Skeletal muscle tissue (tissue), 3 donors: ENCODE measurements at regions not wholly inside any gene's neighbourhood (a gene's known extent, or its start where the extent isn't known, plus 50 kb on each side); places are given as distances from the start of the nearest gene placed in this dataset.
"Not testable (repeated sequence)": the region's sequence is repeated elsewhere in the genome, so short reads cannot be mapped to it uniquely, and the experiment has no call there.

Experiments used
- H3K27ac ChIP-seq: one replicate; pipeline ENCODE4 v1.7.0; 2013; ENCODE audit warnings: mild to moderate bottlenecking, low read depth, low read length, inconsistent platforms
- H3K27me3 ChIP-seq, 3 donors: one replicate each; pipeline ENCODE4 v1.7.0; 2013; ENCODE audit warnings: low read length in 3 of 3; ENCODE audit not compliant: control insufficient read depth in 3 of 3, insufficient read depth in 3 of 3
- H3K36me3 ChIP-seq, 3 donors: one replicate each; pipeline ENCODE4 v1.7.0; 2013; ENCODE audit warnings: low read length in 3 of 3; ENCODE audit not compliant: control insufficient read depth in 3 of 3, insufficient read depth in 3 of 3
- H3K4me1 ChIP-seq, 3 donors: one replicate each; pipeline ENCODE4 v1.7.0; 2013; ENCODE audit warnings: low read length in 3 of 3, mild to moderate bottlenecking in 3 of 3; ENCODE audit not compliant: control insufficient read depth in 3 of 3, insufficient read depth in 3 of 3
- H3K4me3 ChIP-seq, 3 donors: one replicate each; pipeline ENCODE4 v1.7.0; 2013; ENCODE audit warnings: low read length in 3 of 3
- H3K9ac ChIP-seq, 3 donors: one replicate each; pipeline ENCODE4 v1.7.0; 2013; ENCODE audit warnings: low read length in 3 of 3, mild to moderate bottlenecking in 3 of 3, moderate library complexity in 2 of 3, low read depth in 1 of 3
- H3K9me3 ChIP-seq, 3 donors: one replicate each; pipeline ENCODE4 v1.7.0; 2013; ENCODE audit warnings: low read length in 3 of 3; ENCODE audit not compliant: control insufficient read depth in 3 of 3
- donor health status: Osteomylitis.

- Histone ChIP-seq H3K27ac (no peak overlapping the region), H3K36me3 (peaks cover 0 to 2% (median 0%) of the 10 kb centered on the region in 3 donors), H3K4me1 (peaks cover 0 to 8% (median 2%) of the 10 kb centered on the region in 3 donors), H3K27me3 (no peaks in the 10 kb centered on the region), H3K4me3 (no peak overlapping the region), H3K9me3 (no peaks in the 10 kb centered on the region), H3K9ac (peak overlapping the region in 1 of 3 donors; percentile 2)
Measured at GRCh38 chr6:144406796-144407195, 121.7 kb downstream of the UTRN start.

- no peaks in the 10 kb centered on the region for H3K9me3 ChIP-seq
- no peaks in the 10 kb centered on the region for H3K27me3 ChIP-seq
- no peak overlapping the region for H3K9ac ChIP-seq
- no peak overlapping the region for H3K27ac ChIP-seq
- H3K4me3 ChIP-seq = no peak overlapping the region
- H3K36me3 ChIP-seq = peaks cover 0 to under 1% (median 0%) of the 10 kb centered on the region in 3 donors
- H3K4me1 ChIP-seq = peaks cover 0 to 8% (median 2%) of the 10 kb centered on the region in 3 donors
Measured at GRCh38 chr6:144408161-144408560, 123.0 kb downstream of the UTRN start.

- Histone ChIP-seq H3K4me3 (no peak overlapping the region), H3K27me3 (no peaks in the 10 kb centered on the region), H3K9ac (no peak overlapping the region), H3K36me3 (no peaks in the 10 kb centered on the region), H3K9me3 (no peaks in the 10 kb centered on the region), H3K4me1 (peaks cover 3 to 8% (median 4%) of the 10 kb centered on the region in 3 donors), H3K27ac (no peak overlapping the region)
Measured at GRCh38 chr6:144410059-144410458, 124.9 kb downstream of the UTRN start.

DNA sequence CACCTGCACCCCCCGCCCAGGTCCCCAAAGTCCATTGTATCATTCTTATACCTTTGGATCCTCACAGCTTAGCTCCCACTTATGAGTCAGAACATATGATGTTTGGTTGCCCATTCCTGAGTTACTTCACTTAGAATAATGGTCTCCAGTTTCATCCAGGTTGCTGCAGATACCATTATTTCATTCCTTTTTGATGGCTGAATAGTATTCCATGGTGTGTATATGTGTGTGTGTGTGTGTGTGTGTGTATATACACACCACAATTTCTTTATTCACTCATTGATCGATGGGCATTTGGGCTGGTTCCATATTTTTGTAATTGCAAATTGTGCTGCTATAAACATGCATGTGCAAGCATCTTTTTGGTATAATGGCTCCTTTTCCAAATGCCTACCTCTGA is 125.4 kb downstream of the UTRN start:
- not testable (repeated sequence) for H3K9me3 ChIP-seq, H3K4me1 ChIP-seq, H3K4me3 ChIP-seq, H3K27ac ChIP-seq, H3K9ac ChIP-seq, H3K27me3 ChIP-seq, H3K36me3 ChIP-seq

DNA sequence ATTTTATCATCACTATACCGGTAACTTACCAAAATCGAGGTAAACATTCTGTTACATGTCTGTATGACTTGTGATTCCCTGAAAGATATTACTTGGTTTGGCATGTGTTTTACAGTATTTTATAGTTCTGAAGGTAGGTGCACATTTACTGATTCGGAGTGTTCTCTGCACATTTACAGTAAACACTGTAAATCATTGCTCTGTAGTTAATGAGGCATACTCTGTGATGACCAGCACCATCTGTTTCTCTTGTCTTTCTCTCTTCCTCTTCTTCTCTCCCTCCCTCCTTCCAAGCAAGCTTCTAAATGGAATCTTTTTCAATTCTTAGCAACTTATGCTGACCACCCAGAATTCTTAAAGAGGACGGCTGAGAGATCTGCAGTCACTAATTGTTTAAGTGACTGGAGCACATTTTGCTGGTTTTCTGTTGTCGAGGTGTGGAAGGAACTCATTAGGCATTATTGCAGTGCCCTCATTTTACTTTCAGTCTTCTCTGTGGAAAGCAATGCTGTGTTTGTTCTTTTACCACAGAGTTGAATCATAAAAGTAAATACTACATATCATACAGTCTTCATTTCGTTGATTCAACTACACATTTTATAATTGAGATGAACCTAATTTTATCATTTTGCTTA is 126.5 kb downstream of the UTRN start:
- Histone ChIP-seq H3K9ac (no peak overlapping the region), H3K9me3 (no peaks in the 10 kb centered on the region), H3K4me1 (peaks cover 6 to 18% (median 11%) of the 10 kb centered on the region in 3 donors), H3K36me3 (no peaks in the 10 kb centered on the region), H3K27me3 (no peaks in the 10 kb centered on the region), H3K27ac (no peak overlapping the region), H3K4me3 (no peak overlapping the region)

DNA sequence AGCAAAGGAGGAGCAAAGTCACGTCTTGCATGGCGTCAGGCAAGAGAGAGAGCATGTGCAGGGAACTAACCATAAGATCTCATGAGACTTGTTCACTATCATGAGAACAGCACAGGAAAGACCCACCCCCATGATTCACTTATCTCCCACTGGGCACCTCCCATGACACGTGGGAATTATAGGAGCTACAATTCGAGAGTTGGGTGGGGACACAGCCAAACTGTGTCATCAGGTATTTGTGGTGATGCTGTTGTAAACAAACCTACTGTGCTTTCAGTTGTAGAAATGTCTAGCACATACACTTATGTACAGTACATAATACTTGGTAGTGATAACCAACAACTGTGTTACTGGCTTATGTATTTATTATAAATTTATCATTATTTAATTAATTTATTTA is 128.3 kb downstream of the UTRN start:
- Histone ChIP-seq H3K4me1 (peaks cover 6 to 24% (median 15%) of the 10 kb centered on the region in 3 donors), H3K36me3 (no peaks in the 10 kb centered on the region), H3K27ac (no peak overlapping the region), H3K9me3 (no peaks in the 10 kb centered on the region), H3K4me3 (no peak overlapping the region), H3K9ac (no peak overlapping the region), H3K27me3 (no peaks in the 10 kb centered on the region)

- no peak overlapping the region for H3K4me3 ChIP-seq
- no peak overlapping the region for H3K9ac ChIP-seq
- H3K27ac ChIP-seq = no peak overlapping the region
- no peaks in the 10 kb centered on the region for H3K36me3 ChIP-seq
- peaks cover 6 to 24% (median 11%) of the 10 kb centered on the region in 3 donors for H3K4me1 ChIP-seq
- H3K27me3 ChIP-seq = no peaks in the 10 kb centered on the region
- H3K9me3 ChIP-seq = no peaks in the 10 kb centered on the region
Measured at GRCh38 chr6:144415014-144415413, 129.9 kb downstream of the UTRN start.

DNA sequence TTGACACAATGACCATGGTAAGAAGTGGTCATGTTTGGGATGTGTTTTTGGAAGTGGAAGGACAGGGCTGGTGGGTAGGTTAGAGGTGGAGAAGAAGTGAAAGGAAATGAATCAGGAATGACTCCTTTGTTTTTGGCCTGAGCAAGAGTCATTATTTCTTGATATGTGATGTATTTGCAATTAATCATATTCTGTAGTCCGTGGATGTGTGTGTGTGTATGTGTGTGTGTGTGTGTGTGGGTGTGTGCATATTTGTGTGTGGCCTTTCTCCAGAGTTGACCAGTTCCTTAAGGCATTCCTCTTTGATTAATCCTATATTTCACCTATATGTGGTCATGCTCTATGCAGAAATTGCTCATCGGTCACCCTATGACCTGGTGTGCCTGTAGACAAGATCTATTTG is 130.7 kb downstream of the UTRN start:
- no peaks in the 10 kb centered on the region for H3K9me3 ChIP-seq
- H3K4me1 ChIP-seq = peaks cover 6 to 24% (median 14%) of the 10 kb centered on the region in 3 donors
- H3K4me3 ChIP-seq = no peak overlapping the region
- H3K36me3 ChIP-seq = no peaks in the 10 kb centered on the region
- no peak overlapping the region for H3K27ac ChIP-seq
- H3K27me3 ChIP-seq = no peaks in the 10 kb centered on the region
- no peak overlapping the region for H3K9ac ChIP-seq

DNA sequence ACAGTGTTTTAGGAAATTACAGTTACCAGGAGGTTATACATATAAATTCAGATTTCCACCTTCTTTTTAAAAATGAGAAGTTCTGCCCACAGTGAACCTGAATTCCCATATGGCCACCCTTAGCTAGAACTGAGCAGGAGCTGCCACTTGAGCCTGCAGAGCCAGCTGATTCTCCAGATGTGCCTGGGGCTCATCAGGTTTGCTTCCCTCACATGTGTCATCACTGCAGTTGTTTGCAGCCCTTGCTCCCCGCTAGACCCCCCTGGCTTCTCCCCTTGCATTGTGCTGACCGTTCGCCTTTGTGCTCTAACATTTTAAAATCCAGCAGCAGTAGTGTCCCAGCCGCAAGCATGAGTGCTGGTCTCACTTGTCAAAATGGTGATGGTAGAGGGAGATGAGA is 131.1 kb downstream of the UTRN start:
- no peak overlapping the region for H3K9ac ChIP-seq
- no peak overlapping the region for H3K4me3 ChIP-seq
- H3K4me1 ChIP-seq = peaks cover 6 to 24% (median 14%) of the 10 kb centered on the region in 3 donors
- H3K36me3 ChIP-seq = no peaks in the 10 kb centered on the region
- no peaks in the 10 kb centered on the region for H3K9me3 ChIP-seq
- H3K27me3 ChIP-seq = no peaks in the 10 kb centered on the region
- no peak overlapping the region for H3K27ac ChIP-seq

GRCh38 chr6:144416773-144417172 is 131.6 kb downstream of the UTRN start:
- no peak overlapping the region for H3K27ac ChIP-seq
- H3K4me3 ChIP-seq = no peak overlapping the region
- no peak overlapping the region for H3K9ac ChIP-seq
- H3K27me3 ChIP-seq = no peaks in the 10 kb centered on the region
- H3K36me3 ChIP-seq = no peaks in the 10 kb centered on the region
- no peaks in the 10 kb centered on the region for H3K9me3 ChIP-seq
- H3K4me1 ChIP-seq = peaks cover 6 to 24% (median 14%) of the 10 kb centered on the region in 3 donors
